ENCODE measurements at regions not wholly inside any gene's neighbourhood (a gene's known extent, or its start where the extent isn't known, plus 50 kb on each side); places are given as distances from the start of the nearest gene placed in this dataset.

DNA sequence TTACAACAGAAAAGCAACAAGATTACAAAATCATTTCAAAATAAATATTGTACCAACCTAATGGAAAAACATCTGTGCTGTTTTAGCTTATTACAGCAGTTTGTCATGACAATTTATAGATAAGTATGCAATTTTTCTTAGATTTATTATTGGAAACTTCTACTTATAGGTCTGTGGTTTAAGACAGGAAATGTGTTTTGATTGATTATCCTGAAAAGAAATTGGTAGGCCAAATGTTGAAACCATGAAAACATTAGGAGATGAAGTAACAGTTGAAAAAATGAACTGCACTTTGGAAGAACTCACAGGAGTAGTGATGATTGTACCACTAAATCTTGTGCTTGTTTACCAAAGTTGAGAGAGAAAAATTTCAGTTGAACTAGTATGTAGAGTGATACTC lies 162.2 kb upstream of the GIMD1 start:
- TF ChIP-seq CTCF (IDR thresholded peaks at IDR 0.05) (no peak), POLR2A (IDR thresholded peaks at IDR 0.05) (no peak)
